MM.1S (cell line): ENCODE measurements at regions not wholly inside any gene's neighbourhood (a gene's known extent, or its start where the extent isn't known, plus 50 kb on each side); places are given as distances from the start of the nearest gene placed in this dataset.

Experiments
- DNase-seq: peaks from one replicate; pipeline ENCODE4 v3.0.0-alpha.2; 2015
- H2AFZ ChIP-seq: fragments of 300-600 bp; sonication (generic); 2 replicates; pipeline ENCODE4 v1.6.0; 2016; ENCODE audit warnings: antibody characterized with exemption, low read length
- H3F3A ChIP-seq: fragments of 300-600 bp; sonication (generic); 2 replicates; pipeline ENCODE4 v1.6.1; 2016; ENCODE audit warnings: mild to moderate bottlenecking, antibody characterized with exemption, low read length, moderate library complexity, mixed read lengths; ENCODE audit not compliant: insufficient read depth
- H3K27ac ChIP-seq: fragments of 300-600 bp; sonication (generic); 2 replicates; pipeline ENCODE4 v1.5.1; 2016; ENCODE audit warnings: mild to moderate bottlenecking, low read length
- H3K27me3 ChIP-seq: fragments of 300-600 bp; sonication (generic); replicated peaks from 2 replicates; pipeline ENCODE4 v1.6.0; 2016; ENCODE audit warnings: low read length; ENCODE audit not compliant: insufficient read depth
- H3K36me3 ChIP-seq: fragments of 300-600 bp; sonication (generic); replicated peaks from 2 replicates; pipeline ENCODE4 v1.6.1; 2016; ENCODE audit warnings: mild to moderate bottlenecking, low read length, mixed read lengths; ENCODE audit not compliant: insufficient read depth
- H3K4me1 ChIP-seq: fragments of 300-600 bp; sonication (generic); 2 replicates; pipeline ENCODE4 v1.6.1; 2016; ENCODE audit warnings: low read length, mixed read lengths
- H3K4me2 ChIP-seq: fragments of 300-600 bp; sonication (generic); 2 replicates; pipeline ENCODE4 v1.6.0; 2016; ENCODE audit warnings: low read depth, low read length
- H3K4me3 ChIP-seq: fragments of 300-600 bp; sonication (generic); 2 replicates; pipeline ENCODE4 v1.5.1; 2016; ENCODE audit warnings: low read length, mixed read lengths
- H3K79me2 ChIP-seq: fragments of 300-600 bp; sonication (generic); 2 replicates; pipeline ENCODE4 v1.6.1; 2016; ENCODE audit warnings: mixed run types, low read length, mixed read lengths
- H3K9ac ChIP-seq: fragments of 300-600 bp; sonication (generic); 2 replicates; pipeline ENCODE4 v1.6.1; 2016; ENCODE audit warnings: low read length, mixed read lengths
- H3K9me2 ChIP-seq: fragments of 300-600 bp; sonication (generic); replicated peaks from 2 replicates; pipeline ENCODE4 v1.6.1; 2016; ENCODE audit warnings: mild to moderate bottlenecking, low read length, mixed read lengths; ENCODE audit not compliant: insufficient read depth
- H3K9me3 ChIP-seq: fragments of 300-600 bp; sonication (generic); replicated peaks from 2 replicates; pipeline ENCODE4 v1.6.1; 2016; ENCODE audit warnings: mild to moderate bottlenecking, low read length, mixed read lengths; ENCODE audit not compliant: insufficient read depth
- H4K20me1 ChIP-seq: fragments of 300-600 bp; sonication (generic); 2 replicates; pipeline ENCODE4 v1.6.1; 2016; ENCODE audit warnings: mild to moderate bottlenecking, low read length, moderate library complexity, mixed read lengths; ENCODE audit not compliant: insufficient read depth
- CTCF ChIP-seq: fragments of 300-600 bp; sonication (generic); IDR thresholded peaks from 2 replicates; pipeline ENCODE4 v1.5.1; 2016; ENCODE audit warnings: antibody characterized with exemption, low read length, mixed read lengths
- EZH2 ChIP-seq: fragments of 300-600 bp; sonication (generic); optimal IDR thresholded peaks from 2 replicates; pipeline ENCODE3; 2017; ENCODE audit warnings: low read depth, mild to moderate bottlenecking, antibody characterized with exemption, low read length, mixed read lengths
- EZH2phosphoT487 ChIP-seq: fragments of 300-600 bp; sonication (generic); IDR thresholded peaks from 2 replicates; pipeline ENCODE4 v1.6.1; 2018; ENCODE audit warnings: antibody characterized with exemption, low read length

- Histone ChIP-seq H3K9me3 (no peaks in the 10 kb centered on the region), H3F3A (no peaks in the 10 kb centered on the region), H3K9me2 (no peaks in the 10 kb centered on the region), H3K9ac (no peak overlapping the region), H3K27me3 (no peaks in the 10 kb centered on the region), H3K4me3 (no peak overlapping the region), H3K36me3 (no peaks in the 10 kb centered on the region), H3K79me2 (no peaks in the 10 kb centered on the region), H3K4me2 (no peak overlapping the region), H3K27ac (no peak overlapping the region), H2AFZ (no peak overlapping the region), H4K20me1 (no peaks in the 10 kb centered on the region), H3K4me1 (no peaks in the 10 kb centered on the region)
- DNase-seq = no peak
- TF ChIP-seq CTCF = no peak
- TF ChIP-seq EZH2 = no peak
- no peak for TF ChIP-seq EZH2phosphoT487
Observed at GRCh38 chr7:85815526-85815925, 628.7 kb upstream of the SEMA3D start.

- Histone ChIP-seq H3K79me2 (no peaks in the 10 kb centered on the region), H3K36me3 (no peaks in the 10 kb centered on the region), H3K9me2 (no peaks in the 10 kb centered on the region), H3K4me3 (no peak overlapping the region), H3K27ac (no peak overlapping the region), H4K20me1 (no peaks in the 10 kb centered on the region), H3K4me2 (no peak overlapping the region), H3K4me1 (no peaks in the 10 kb centered on the region), H3F3A (no peaks in the 10 kb centered on the region), H3K9ac (no peak overlapping the region), H3K9me3 (no peaks in the 10 kb centered on the region), H3K27me3 (no peaks in the 10 kb centered on the region), H2AFZ (no peak overlapping the region)
- no peak for DNase-seq
- TF ChIP-seq EZH2phosphoT487 (no peak), CTCF (peak; percentile 10; the same call in 1 of the 2 replicates), EZH2 (no peak)
Observed at GRCh38 chr7:85806321-85806720, 619.5 kb upstream of the SEMA3D start.

- Histone ChIP-seq H3K9ac (no peak overlapping the region), H2AFZ (no peak overlapping the region), H3K27ac (no peak overlapping the region), H3F3A (no peaks in the 10 kb centered on the region), H3K4me2 (no peak overlapping the region), H3K79me2 (no peaks in the 10 kb centered on the region), H3K4me3 (no peak overlapping the region), H3K27me3 (no peaks in the 10 kb centered on the region), H3K9me3 (no peaks in the 10 kb centered on the region), H3K9me2 (no peaks in the 10 kb centered on the region), H3K36me3 (no peaks in the 10 kb centered on the region), H3K4me1 (no peaks in the 10 kb centered on the region), H4K20me1 (no peaks in the 10 kb centered on the region)
- TF ChIP-seq EZH2phosphoT487 (no peak), EZH2 (no peak)
- DNase-seq = no peak
Observed at GRCh38 chr7:85805656-85806055, 618.8 kb upstream of the SEMA3D start.

GRCh38 chr7:85805249-85805648 lies 618.4 kb upstream of the SEMA3D start:
- Histone ChIP-seq H4K20me1 (no peaks in the 10 kb centered on the region), H2AFZ (no peak overlapping the region), H3K9ac (no peak overlapping the region), H3K4me1 (no peaks in the 10 kb centered on the region), H3K79me2 (no peaks in the 10 kb centered on the region), H3K27ac (no peak overlapping the region), H3K9me2 (no peaks in the 10 kb centered on the region), H3F3A (no peaks in the 10 kb centered on the region), H3K4me2 (no peak overlapping the region), H3K9me3 (no peaks in the 10 kb centered on the region), H3K36me3 (no peaks in the 10 kb centered on the region), H3K4me3 (no peak overlapping the region), H3K27me3 (no peaks in the 10 kb centered on the region)
- DNase-seq = no peak
- TF ChIP-seq CTCF (no peak), EZH2 (no peak), EZH2phosphoT487 (no peak)
